Activated gamma-delta T cell treated with anti-CD3 and anti-CD28 coated beads, Interleukin-2, amount 50 U/mL, for 16 hours (primary cell): ENCODE measurements at regions not wholly inside any gene's neighbourhood (a gene's known extent, or its start where the extent isn't known, plus 50 kb on each side); places are given as distances from the start of the nearest gene placed in this dataset.
A peak's percentile ranks its signal among the peaks of the same experiment; 100 is the strongest.

ENCODE experiments used
- DNase-seq: peaks from one replicate; pipeline ENCODE4 v3.0.0-alpha.2; 2020; ENCODE audit warnings: low read depth

DNA sequence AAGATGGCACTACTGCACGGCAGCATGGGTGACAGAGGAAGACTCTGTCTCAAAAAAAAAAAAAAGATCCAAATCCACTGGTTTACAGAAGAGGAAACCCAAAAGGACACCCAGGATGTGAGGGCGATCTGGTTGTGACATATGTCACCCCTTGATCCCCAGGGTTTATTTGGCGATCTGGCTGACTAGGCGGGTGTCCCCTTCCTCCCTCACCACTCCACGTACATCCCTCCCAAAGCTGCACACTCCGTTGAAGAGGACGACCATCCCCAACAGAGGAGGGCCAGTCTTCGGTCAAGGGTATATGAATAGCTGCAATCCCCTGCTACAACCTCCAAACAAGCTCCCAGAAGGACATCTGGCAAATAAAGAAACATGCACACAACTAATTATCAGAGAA, 111.6 kb downstream of the HTR5A start:
- DNase-seq: no peak

- no peak for DNase-seq
These were observed 112.4 kb downstream of the HTR5A start for GRCh38 chr7:155182406-155182970.

GRCh38 chr7:155183655-155184054, 113.5 kb downstream of the HTR5A start:
- DNase-seq: no peak

DNA sequence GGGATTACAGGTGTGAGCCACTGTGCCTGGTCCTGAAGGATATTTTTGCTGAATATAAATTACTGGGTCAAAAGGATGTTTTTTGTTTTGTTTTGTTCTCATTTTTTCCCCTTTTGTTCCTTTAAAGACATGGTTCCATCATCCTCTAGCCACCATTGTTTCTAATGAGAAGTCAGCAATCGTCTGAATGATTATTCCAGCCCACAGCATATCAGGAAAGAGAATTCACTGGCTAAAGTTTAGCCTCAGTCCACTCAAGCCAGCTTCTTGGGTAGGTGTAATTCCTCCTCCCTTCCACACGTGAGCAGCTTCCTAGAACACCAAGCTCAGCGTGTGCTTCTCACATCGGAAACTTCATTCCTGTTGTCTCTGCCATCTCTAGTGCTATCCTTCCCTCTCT, 112.8 kb upstream of the INSIG1 start:
- no peak for DNase-seq

DNA sequence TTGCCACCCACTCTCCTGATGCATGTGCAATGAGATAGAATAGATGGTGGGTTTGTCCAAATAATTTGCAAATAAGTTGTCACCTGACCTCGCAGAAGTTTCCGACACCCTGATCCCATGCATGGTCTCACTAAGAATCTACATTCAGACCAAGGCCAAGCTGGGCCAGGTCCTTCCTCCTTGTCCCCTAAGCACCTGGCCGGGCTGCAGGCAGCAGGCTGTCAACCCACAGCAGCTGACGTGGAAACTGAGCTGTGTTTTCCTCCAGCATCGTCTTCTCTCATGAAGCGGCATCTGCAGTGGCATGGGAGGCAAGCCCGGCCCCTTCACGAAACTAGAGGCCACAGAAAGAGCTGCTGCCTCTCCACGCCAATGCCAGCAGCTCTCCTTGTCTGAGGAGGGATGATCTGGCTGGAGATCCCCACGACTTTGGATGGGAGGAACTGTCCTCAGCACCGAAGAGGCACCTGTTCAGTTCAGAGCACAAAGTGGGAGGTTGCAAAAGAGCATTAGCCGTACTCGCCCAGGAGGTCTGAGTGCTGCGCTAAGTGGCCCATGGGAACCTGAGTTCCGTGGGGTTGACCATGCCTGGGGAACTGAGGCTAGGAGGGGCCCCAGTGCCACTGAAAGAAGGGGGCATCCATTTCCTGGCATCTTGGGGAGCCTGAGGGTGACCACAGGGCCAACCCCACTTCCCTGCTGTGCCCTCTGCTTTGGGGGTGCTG, 110.5 kb upstream of the INSIG1 start:
- DNase-seq: no peak

GRCh38 chr7:155188357-155188756, 109.3 kb upstream of the INSIG1 start:
- no peak for DNase-seq

GRCh38 chr7:155188821-155189581, 108.7 kb upstream of the INSIG1 start:
- no peak for DNase-seq

DNA sequence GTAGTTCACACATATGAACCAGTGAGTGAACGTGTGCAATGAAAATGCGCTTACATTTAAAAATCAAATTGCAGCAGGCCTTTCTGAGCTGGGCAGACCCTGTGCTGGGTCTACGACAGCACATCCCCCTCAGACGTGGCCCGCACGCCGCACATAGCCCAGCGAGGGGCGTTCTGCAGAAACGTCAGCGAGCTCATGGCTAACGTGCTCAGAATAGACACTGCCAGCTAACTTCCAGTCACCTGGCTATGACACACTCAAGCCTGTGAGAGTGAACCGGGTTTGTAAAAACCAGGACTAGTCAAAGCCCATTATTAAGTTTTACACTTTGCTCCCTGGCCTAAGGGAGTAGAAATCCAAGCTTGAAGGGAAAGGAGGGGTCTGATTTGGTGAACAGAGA, 108.1 kb upstream of the INSIG1 start:
- no peak for DNase-seq

DNA sequence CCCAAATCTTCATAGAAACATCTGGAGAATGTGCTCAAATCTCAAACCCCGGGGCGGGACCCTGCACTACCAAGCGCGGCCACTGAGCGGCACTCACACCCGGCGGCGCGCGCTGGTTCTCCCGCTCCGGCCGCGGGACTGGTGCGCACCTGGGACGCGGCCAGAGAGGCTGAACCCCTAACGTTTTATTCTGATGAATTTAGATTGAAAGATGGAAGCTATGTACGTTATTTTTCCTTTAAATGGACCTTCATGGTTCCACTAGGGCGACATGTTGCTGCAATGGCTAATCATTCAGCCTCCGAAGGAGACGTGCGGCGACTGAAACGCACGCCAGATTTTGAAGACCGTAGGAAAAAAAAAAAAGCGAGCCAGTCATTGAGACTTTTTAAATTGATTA, 107.0 kb upstream of the INSIG1 start:
- peak; percentile 39 for DNase-seq

DNA sequence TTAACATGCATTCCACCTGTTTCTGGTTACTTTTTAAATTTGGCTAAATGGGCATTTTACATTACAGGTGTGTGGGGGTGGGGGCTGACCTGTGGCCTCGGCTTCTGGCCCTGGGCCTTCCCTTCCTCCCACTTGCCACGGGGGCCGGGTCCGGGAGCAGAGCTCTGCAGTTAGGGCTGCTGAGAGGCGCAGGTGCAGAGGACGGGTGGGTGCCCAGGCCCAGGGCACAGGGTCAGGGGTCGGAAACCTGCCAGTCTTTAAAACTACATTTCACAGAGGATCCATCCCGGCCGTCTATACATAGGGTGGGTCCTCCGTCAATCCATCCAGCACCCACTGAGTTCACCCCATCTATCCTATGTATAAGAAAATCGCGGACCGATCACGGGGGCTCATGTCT, 106.5 kb upstream of the INSIG1 start:
- DNase-seq: no peak

GRCh38 chr7:155191901-155192478, 105.7 kb upstream of the INSIG1 start:
- DNase-seq: no peak

DNA sequence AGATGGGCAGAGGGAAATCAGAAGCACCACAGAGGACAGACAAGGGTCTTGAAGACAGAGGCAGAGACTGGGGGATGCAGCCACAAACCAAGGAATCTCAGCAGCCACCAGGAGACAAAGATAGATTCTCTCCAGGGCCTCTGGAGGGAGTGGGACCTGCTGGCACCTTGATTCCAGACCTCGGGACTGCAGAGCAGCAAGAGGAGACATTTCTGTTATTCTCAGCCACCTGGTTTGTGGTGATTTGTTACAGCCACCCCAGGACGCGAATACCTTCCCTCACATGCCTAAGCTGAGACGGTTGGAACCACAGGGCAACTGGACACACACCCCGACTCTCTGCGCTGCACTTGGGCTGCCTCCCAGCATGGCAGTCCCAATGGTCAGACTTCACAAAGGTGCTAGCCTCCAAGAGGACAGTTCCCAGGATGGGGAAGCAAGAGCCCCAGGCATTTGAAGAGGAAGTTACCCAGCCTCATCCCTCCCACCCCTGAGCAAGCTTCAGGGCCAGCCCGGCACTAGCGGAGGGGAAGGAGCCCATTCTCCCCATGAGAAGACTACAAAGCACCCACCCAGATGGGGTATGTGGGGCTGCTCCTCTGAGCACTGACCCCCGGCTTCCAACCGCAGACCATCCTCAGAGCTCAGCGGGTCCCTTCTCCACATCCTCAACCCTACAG, 104.6 kb upstream of the INSIG1 start:
- DNase-seq: no peak

- no peak for DNase-seq
These were observed 104.0 kb upstream of the INSIG1 start for GRCh38 chr7:155193716-155194115.

DNA sequence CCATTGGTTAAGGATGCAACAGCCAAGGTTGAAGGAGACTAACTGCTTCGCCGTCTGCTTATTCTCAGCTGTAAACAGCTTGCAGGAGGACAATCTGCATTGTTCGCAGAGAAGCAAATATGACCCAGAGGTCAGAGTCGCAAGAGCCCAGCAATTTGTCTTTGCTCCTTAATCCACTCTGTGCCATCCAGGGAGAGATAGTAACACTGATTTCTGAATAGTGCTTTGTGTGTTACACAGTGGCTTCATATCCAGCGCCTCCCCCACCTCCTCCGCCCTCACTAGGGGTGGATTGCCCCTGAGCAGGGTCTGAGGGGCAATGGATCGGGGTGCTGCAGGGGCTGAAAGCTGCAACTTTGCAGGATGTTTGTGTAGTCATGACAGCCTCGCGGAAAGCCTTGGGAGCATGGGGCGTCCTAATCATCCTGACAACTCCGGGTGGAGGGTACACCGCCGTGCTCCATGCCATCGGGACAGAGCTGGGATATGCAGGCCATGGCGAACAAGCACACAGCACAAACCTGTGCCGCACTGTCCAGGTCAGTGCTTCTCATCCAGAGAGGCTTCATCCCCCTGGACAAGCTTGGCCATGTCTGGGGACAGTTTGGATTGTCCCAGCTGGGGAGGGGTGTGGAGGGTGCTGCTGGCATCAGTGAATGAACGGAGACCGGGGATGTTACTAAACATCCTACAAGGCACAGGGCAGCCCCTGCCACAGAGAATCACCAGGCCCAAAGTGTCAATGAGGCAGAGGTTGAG, 103.1 kb upstream of the INSIG1 start:
- DNase-seq: no peak

GRCh38 chr7:155195939-155196523, 101.6 kb upstream of the INSIG1 start:
- DNase-seq: no peak

GRCh38 chr7:155198196-155198892, 99.3 kb upstream of the INSIG1 start:
- DNase-seq: no peak

- DNase-seq: peak; percentile 45
These were observed 98.5 kb upstream of the INSIG1 start for GRCh38 chr7:155198901-155199845.

GRCh38 chr7:155201325-155202087, 96.2 kb upstream of the INSIG1 start:
- DNase-seq: no peak
